ENCODE measurements at regions not wholly inside any gene's neighbourhood (a gene's known extent, or its start where the extent isn't known, plus 50 kb on each side); places are given as distances from the start of the nearest gene placed in this dataset.
"Not testable (repeated sequence)": the region's sequence is repeated elsewhere in the genome, so short reads cannot be mapped to it uniquely, and the experiment has no call there.

DNA sequence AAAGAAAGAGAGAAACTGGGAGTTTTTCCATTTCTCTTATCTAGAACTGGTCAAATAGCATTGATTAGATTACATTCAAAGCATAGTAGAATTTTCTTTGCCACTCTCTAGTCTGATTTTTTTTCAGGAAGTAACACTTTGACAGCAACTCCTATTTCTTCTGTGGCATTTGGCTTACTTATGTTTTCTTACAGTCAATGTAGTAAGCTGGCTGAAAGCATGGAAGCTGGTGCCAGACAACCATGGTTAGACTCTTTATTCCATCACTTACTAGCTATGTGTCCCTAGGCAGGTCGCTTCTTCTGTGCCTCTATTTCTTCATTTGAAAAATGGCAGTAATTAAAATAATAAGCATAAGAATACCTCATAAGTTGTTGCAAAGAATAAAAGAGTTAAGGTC is 54.2 kb upstream of the OPRM1 start:
- H3K9me3 ChIP-seq (ENCODE audit: control insufficient read depth, low read depth, low read length): no peaks in the 10 kb centered on the region
- peaks cover 4% of the 10 kb centered on the region for H3K4me1 ChIP-seq (ENCODE audit: control insufficient read depth, low read depth, low read length)
- no peak overlapping the region for H3K9ac ChIP-seq (ENCODE audit: low read length)
- H3K4me3 ChIP-seq (ENCODE audit: low read length): no peak overlapping the region
- H3K27me3 ChIP-seq (ENCODE audit: control insufficient read depth, insufficient read depth, low read length): no peaks in the 10 kb centered on the region
- H3K27ac ChIP-seq (ENCODE audit: low read length): no peak overlapping the region
- H3K36me3 ChIP-seq (ENCODE audit: control insufficient read depth, low read depth, low read length): no peaks in the 10 kb centered on the region

DNA sequence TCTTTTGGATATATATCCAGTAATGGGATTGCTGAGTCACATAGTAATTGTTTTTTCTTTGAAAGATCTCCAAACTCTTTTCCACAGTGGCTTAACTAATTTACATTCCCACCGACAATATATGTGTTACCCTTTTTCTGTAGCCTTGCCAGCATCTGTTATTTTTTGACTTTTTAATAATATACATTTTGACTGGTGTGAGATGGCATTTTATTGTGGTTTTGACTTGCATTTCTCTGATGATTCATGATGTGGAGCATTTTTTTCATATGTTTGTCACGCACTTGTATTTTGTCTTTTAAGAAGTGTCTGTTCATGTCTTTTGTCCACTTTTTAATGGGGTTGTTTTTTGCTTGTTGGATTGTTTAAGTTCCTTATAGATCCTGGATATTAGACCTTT is 58.9 kb upstream of the OPRM1 start:
- Histone ChIP-seq H3K4me1 (ENCODE audit: control insufficient read depth, low read depth, low read length) (peaks cover 4% of the 10 kb centered on the region), H3K9me3 (ENCODE audit: control insufficient read depth, low read depth, low read length) (no peaks in the 10 kb centered on the region), H3K4me3 (ENCODE audit: low read length) (no peak overlapping the region), H3K27me3 (ENCODE audit: control insufficient read depth, insufficient read depth, low read length) (no peaks in the 10 kb centered on the region), H3K36me3 (ENCODE audit: control insufficient read depth, low read depth, low read length) (no peaks in the 10 kb centered on the region), H3K9ac (ENCODE audit: low read length) (no peak overlapping the region), H3K27ac (ENCODE audit: low read length) (no peak overlapping the region)

GRCh38 chr6:153978911-153979548 is 60.0 kb upstream of the OPRM1 start:
- not testable (repeated sequence) for H3K4me3 ChIP-seq (ENCODE audit: low read length); H3K27ac ChIP-seq (ENCODE audit: low read length); H3K27me3 ChIP-seq (ENCODE audit: control insufficient read depth, insufficient read depth, low read length); H3K9ac ChIP-seq (ENCODE audit: low read length); H3K4me1 ChIP-seq (ENCODE audit: control insufficient read depth, low read depth, low read length); H3K36me3 ChIP-seq (ENCODE audit: control insufficient read depth, low read depth, low read length); H3K9me3 ChIP-seq (ENCODE audit: control insufficient read depth, low read depth, low read length)

DNA sequence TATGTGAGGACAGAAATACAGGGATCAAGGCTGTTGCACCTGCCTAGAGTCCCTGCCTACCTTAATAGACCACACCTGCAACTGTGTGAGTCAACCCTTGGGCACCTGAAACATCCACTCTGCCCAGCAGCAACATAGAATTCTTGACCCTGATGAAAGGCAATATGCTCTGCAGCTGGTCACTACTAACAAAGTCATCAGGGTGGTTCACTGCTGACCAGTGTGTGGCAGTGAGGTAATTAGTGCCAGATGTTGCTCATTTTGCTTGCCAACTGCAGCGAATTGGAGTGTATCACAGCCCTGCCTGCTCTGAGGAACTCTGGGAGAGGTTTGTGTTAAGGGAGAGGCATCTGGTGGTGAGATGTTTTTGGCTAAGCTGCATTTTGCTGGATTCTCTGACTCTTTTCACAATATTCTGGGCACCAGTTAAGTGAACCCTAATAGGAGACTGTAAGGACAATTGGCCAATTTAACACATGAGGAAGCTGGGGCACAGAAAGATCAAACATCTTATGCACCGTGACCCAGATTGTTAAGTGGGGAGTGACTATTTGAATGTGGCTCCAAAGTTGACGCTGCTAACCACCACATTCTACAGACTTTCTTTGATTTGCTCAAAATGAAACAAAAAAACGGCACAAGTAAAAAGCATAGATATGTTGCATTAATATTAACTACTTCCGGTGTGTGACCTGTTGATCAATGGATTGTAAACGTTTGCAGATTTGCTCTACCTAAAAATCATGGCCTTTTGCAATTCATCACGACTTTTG is 61.9 kb upstream of the OPRM1 start:
- H3K9ac ChIP-seq (ENCODE audit: low read length): no peak overlapping the region
- H3K27me3 ChIP-seq (ENCODE audit: control insufficient read depth, insufficient read depth, low read length): no peaks in the 10 kb centered on the region
- H3K9me3 ChIP-seq (ENCODE audit: control insufficient read depth, low read depth, low read length): no peaks in the 10 kb centered on the region
- H3K36me3 ChIP-seq (ENCODE audit: control insufficient read depth, low read depth, low read length): no peaks in the 10 kb centered on the region
- no peaks in the 10 kb centered on the region for H3K4me1 ChIP-seq (ENCODE audit: control insufficient read depth, low read depth, low read length)
- no peak overlapping the region for H3K27ac ChIP-seq (ENCODE audit: low read length)
- H3K4me3 ChIP-seq (ENCODE audit: low read length): no peak overlapping the region

DNA sequence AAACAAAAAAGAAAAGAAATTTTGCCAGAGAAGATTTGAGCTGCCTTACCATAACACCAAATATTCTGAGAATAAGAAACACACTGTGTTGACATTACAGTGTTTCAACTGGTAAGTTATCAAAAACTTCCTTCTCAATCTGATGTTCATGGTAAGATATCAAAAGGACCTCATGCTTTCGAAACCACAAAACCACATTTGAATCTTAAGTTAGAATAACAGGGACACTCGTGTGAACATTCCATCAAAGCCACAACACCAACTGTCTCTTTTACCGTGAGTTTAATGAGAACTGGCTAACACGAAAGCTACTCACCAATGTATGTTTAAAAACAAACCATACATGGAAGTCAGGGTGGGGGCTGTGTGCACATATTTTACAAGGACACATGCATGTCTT is 73.0 kb upstream of the OPRM1 start:
- no peak overlapping the region for H3K4me3 ChIP-seq (ENCODE audit: low read length)
- H3K27me3 ChIP-seq (ENCODE audit: control insufficient read depth, insufficient read depth, low read length): no peaks in the 10 kb centered on the region
- H3K4me1 ChIP-seq (ENCODE audit: control insufficient read depth, low read depth, low read length): no peaks in the 10 kb centered on the region
- no peak overlapping the region for H3K9ac ChIP-seq (ENCODE audit: low read length)
- no peaks in the 10 kb centered on the region for H3K36me3 ChIP-seq (ENCODE audit: control insufficient read depth, low read depth, low read length)
- H3K9me3 ChIP-seq (ENCODE audit: control insufficient read depth, low read depth, low read length): no peaks in the 10 kb centered on the region
- no peak overlapping the region for H3K27ac ChIP-seq (ENCODE audit: low read length)

GRCh38 chr6:153963352-153963751 is 75.7 kb upstream of the OPRM1 start:
- no peak overlapping the region for H3K27ac ChIP-seq (ENCODE audit: low read length)
- no peak overlapping the region for H3K9ac ChIP-seq (ENCODE audit: low read length)
- no peaks in the 10 kb centered on the region for H3K36me3 ChIP-seq (ENCODE audit: control insufficient read depth, low read depth, low read length)
- H3K9me3 ChIP-seq (ENCODE audit: control insufficient read depth, low read depth, low read length): no peaks in the 10 kb centered on the region
- H3K27me3 ChIP-seq (ENCODE audit: control insufficient read depth, insufficient read depth, low read length): no peaks in the 10 kb centered on the region
- H3K4me1 ChIP-seq (ENCODE audit: control insufficient read depth, low read depth, low read length): peaks cover 6% of the 10 kb centered on the region
- H3K4me3 ChIP-seq (ENCODE audit: low read length): no peak overlapping the region

GRCh38 chr6:153962555-153962954 is 76.5 kb upstream of the OPRM1 start:
- Histone ChIP-seq H3K36me3 (ENCODE audit: control insufficient read depth, low read depth, low read length) (no peaks in the 10 kb centered on the region), H3K9ac (ENCODE audit: low read length) (no peak overlapping the region), H3K27me3 (ENCODE audit: control insufficient read depth, insufficient read depth, low read length) (no peaks in the 10 kb centered on the region), H3K27ac (ENCODE audit: low read length) (no peak overlapping the region), H3K9me3 (ENCODE audit: control insufficient read depth, low read depth, low read length) (no peaks in the 10 kb centered on the region), H3K4me1 (ENCODE audit: control insufficient read depth, low read depth, low read length) (peaks cover 6% of the 10 kb centered on the region), H3K4me3 (ENCODE audit: low read length) (no peak overlapping the region)

- Histone ChIP-seq H3K36me3 (ENCODE audit: control insufficient read depth, low read depth, low read length) (no peaks in the 10 kb centered on the region), H3K9ac (ENCODE audit: low read length) (no peak overlapping the region), H3K4me3 (ENCODE audit: low read length) (no peak overlapping the region), H3K27me3 (ENCODE audit: control insufficient read depth, insufficient read depth, low read length) (no peaks in the 10 kb centered on the region), H3K4me1 (ENCODE audit: control insufficient read depth, low read depth, low read length) (peaks cover 6% of the 10 kb centered on the region), H3K27ac (ENCODE audit: low read length) (no peak overlapping the region), H3K9me3 (ENCODE audit: control insufficient read depth, low read depth, low read length) (no peaks in the 10 kb centered on the region)
Observed at GRCh38 chr6:153960741-153961140, 78.3 kb upstream of the OPRM1 start.

- Histone ChIP-seq H3K27ac (ENCODE audit: low read length) (no peak overlapping the region), H3K36me3 (ENCODE audit: control insufficient read depth, low read depth, low read length) (no peaks in the 10 kb centered on the region), H3K27me3 (ENCODE audit: control insufficient read depth, insufficient read depth, low read length) (no peaks in the 10 kb centered on the region), H3K4me1 (ENCODE audit: control insufficient read depth, low read depth, low read length) (peaks cover 6% of the 10 kb centered on the region), H3K9ac (ENCODE audit: low read length) (no peak overlapping the region), H3K9me3 (ENCODE audit: control insufficient read depth, low read depth, low read length) (no peaks in the 10 kb centered on the region), H3K4me3 (ENCODE audit: low read length) (no peak overlapping the region)
Observed at GRCh38 chr6:153960281-153960680, 78.8 kb upstream of the OPRM1 start.

DNA sequence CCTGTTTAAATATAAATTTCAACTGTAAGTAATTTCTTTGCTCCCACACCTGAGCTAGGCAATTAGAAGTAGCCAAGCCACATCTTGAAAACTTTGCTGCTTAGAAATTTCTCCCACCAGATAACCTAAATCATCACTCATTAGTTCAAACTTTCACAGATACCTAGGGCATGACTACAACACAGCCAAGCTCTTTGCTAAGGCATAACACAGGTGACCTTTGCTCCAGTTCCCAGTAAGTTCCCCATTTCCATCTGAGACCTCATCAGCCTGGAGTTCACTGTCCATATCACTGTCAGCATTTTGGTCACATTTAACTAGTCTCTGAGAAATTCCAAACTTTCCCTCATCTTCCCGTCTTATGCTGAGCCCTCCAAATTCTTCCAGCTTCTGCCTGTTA is 79.8 kb upstream of the OPRM1 start:
- Histone ChIP-seq H3K4me3 (ENCODE audit: low read length) (no peak overlapping the region), H3K36me3 (ENCODE audit: control insufficient read depth, low read depth, low read length) (no peaks in the 10 kb centered on the region), H3K27me3 (ENCODE audit: control insufficient read depth, insufficient read depth, low read length) (no peaks in the 10 kb centered on the region), H3K4me1 (ENCODE audit: control insufficient read depth, low read depth, low read length) (peaks cover 6% of the 10 kb centered on the region), H3K27ac (ENCODE audit: low read length) (no peak overlapping the region), H3K9ac (ENCODE audit: low read length) (no peak overlapping the region), H3K9me3 (ENCODE audit: control insufficient read depth, low read depth, low read length) (no peaks in the 10 kb centered on the region)

DNA sequence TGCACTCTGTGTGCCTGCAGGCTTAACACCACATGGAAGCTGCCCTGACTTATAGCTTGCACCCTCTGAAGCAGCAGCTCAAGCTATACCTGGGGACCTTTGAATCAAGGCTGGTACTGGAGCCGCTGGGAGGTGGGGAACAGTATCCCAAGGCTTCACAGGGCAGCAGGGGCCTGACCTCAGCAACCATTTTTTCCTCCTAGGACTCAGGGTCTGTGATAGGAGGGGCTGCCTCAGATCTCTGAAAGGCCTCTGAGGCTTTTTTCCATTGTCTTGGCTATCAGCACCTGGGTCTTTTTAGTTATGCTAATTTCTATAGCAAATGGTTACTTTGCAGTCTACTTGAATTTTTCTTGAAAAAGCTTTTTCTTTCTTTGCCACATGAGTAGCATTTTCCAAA is 80.2 kb upstream of the OPRM1 start:
- Histone ChIP-seq H3K27ac (ENCODE audit: low read length) (no peak overlapping the region), H3K36me3 (ENCODE audit: control insufficient read depth, low read depth, low read length) (no peaks in the 10 kb centered on the region), H3K9me3 (ENCODE audit: control insufficient read depth, low read depth, low read length) (no peaks in the 10 kb centered on the region), H3K27me3 (ENCODE audit: control insufficient read depth, insufficient read depth, low read length) (no peaks in the 10 kb centered on the region), H3K4me1 (ENCODE audit: control insufficient read depth, low read depth, low read length) (peaks cover 6% of the 10 kb centered on the region), H3K9ac (ENCODE audit: low read length) (no peak overlapping the region), H3K4me3 (ENCODE audit: low read length) (no peak overlapping the region)

DNA sequence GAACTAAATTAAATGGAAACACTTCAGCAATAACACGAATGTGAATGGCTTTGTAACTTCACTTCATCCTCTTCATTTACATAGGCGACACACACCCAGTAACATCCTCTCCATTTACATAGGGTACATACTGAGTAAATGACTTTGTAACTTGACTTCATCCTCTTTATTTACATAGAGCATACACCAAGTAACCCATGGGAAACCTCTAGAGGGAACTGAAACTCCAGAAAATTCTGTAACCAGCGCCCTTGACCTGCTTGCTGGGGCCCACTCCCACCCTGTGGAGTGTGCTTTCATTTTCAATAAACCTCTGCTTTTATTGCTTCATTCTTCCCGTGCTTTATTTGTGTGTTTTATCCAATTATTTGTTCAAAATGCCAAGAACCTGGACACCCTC is 81.6 kb upstream of the OPRM1 start:
- Histone ChIP-seq H3K36me3 (ENCODE audit: control insufficient read depth, low read depth, low read length) (no peaks in the 10 kb centered on the region), H3K9ac (ENCODE audit: low read length) (no peak overlapping the region), H3K4me1 (ENCODE audit: control insufficient read depth, low read depth, low read length) (peaks cover 6% of the 10 kb centered on the region), H3K9me3 (ENCODE audit: control insufficient read depth, low read depth, low read length) (no peaks in the 10 kb centered on the region), H3K4me3 (ENCODE audit: low read length) (no peak overlapping the region), H3K27ac (ENCODE audit: low read length) (no peak overlapping the region), H3K27me3 (ENCODE audit: control insufficient read depth, insufficient read depth, low read length) (no peaks in the 10 kb centered on the region)
